ENCODE measurements at regions not wholly inside any gene's neighbourhood (a gene's known extent, or its start where the extent isn't known, plus 50 kb on each side); places are given as distances from the start of the nearest gene placed in this dataset.

- H3K4me2 ChIP-seq, result no peak overlapping the region
- no peaks in the 10 kb centered on the region for H3K4me1 ChIP-seq (ENCODE audit: low read depth, poor library complexity, severe bottlenecking)
- H3K9ac ChIP-seq, result no peak overlapping the region
- H3K79me2 ChIP-seq (ENCODE audit: insufficient read depth, low read depth), result no peaks in the 10 kb centered on the region
- H2AFZ ChIP-seq (ENCODE audit: low read depth), result no peak overlapping the region
- H3K4me3 ChIP-seq (IDR thresholded peaks at IDR 0.05; ENCODE audit: insufficient read depth, low read depth, low read length), result no peak overlapping the region
- H3K27ac ChIP-seq, result no peak overlapping the region
- no peaks in the 10 kb centered on the region for H3K27me3 ChIP-seq (ENCODE audit: insufficient read depth, low read depth)
- TF ChIP-seq CTCF (conservative IDR thresholded peaks at IDR 0.05; ENCODE audit: low read depth, low read length), result no peak
- H4K20me1 ChIP-seq (ENCODE audit: insufficient read depth), result no peaks in the 10 kb centered on the region
- no peaks in the 10 kb centered on the region for H3K36me3 ChIP-seq (ENCODE audit: insufficient read depth)
Observed at GRCh38 chr11:90757849-90758494, 535.1 kb upstream of the CHORDC1 start.

DNA sequence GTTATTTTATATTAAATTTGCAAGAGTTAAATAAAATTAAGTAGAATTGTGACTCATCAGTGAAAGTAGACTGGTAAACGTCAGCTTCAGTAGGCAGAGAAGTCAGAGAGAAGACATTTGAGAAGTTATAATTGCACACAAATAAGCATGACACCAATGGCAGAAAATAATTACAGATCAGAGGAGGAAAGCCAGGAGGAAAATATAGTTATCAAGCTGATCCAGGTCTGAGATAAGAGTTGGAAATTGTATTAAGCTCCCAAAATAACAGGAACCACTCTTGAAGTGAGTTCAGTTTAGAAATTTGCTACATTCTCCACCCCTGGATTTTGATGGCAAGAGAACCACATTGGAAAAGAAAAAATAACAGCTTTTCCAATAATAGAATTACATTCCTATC lies 533.8 kb upstream of the CHORDC1 start:
- H3K4me3 ChIP-seq (IDR thresholded peaks at IDR 0.05; ENCODE audit: insufficient read depth, low read depth, low read length), result no peak overlapping the region

DNA sequence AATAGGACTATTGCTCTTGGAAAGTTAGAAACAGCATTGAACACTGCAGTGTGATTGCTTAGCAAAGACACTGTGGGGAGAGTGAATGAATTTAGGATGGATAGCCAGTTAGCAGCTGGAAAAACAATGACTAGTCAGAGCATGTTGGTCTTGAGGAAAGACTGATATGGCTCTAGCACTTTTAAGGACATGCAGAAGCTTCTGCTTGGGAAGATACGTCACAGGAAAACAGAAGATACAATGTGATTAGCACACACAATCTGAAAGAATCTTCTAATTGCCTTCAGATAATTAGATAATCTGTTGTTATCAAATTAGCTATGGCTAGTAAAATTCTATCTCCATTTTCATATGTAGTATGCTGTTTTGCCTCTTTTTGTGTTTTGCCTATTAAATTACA lies 530.7 kb upstream of the CHORDC1 start:
- no peak overlapping the region for H3K4me2 ChIP-seq
- no peak overlapping the region for H3K4me3 ChIP-seq (IDR thresholded peaks at IDR 0.05; ENCODE audit: insufficient read depth, low read depth, low read length)
- no peak overlapping the region for H2AFZ ChIP-seq (ENCODE audit: low read depth)
- no peaks in the 10 kb centered on the region for H3K36me3 ChIP-seq (ENCODE audit: insufficient read depth)
- no peak overlapping the region for H3K27ac ChIP-seq
- H3K27me3 ChIP-seq (ENCODE audit: insufficient read depth, low read depth), result no peaks in the 10 kb centered on the region
- no peaks in the 10 kb centered on the region for H3K79me2 ChIP-seq (ENCODE audit: insufficient read depth, low read depth)
- TF ChIP-seq CTCF (conservative IDR thresholded peaks at IDR 0.05; ENCODE audit: low read depth, low read length), result no peak
- no peaks in the 10 kb centered on the region for H3K4me1 ChIP-seq (ENCODE audit: low read depth, poor library complexity, severe bottlenecking)
- H4K20me1 ChIP-seq (ENCODE audit: insufficient read depth), result no peaks in the 10 kb centered on the region
- no peak overlapping the region for H3K9ac ChIP-seq

More for the DNA sequence above, 533.8 kb upstream of the CHORDC1 start:
- no peaks in the 10 kb centered on the region for H3K79me2 ChIP-seq (ENCODE audit: insufficient read depth, low read depth)
- no peak for TF ChIP-seq CTCF (conservative IDR thresholded peaks at IDR 0.05; ENCODE audit: low read depth, low read length)
- H3K27me3 ChIP-seq (ENCODE audit: insufficient read depth, low read depth), result no peaks in the 10 kb centered on the region
- no peak overlapping the region for H3K4me2 ChIP-seq
- H4K20me1 ChIP-seq (ENCODE audit: insufficient read depth), result no peaks in the 10 kb centered on the region
- H3K4me1 ChIP-seq (ENCODE audit: low read depth, poor library complexity, severe bottlenecking), result no peaks in the 10 kb centered on the region
- no peak overlapping the region for H3K9ac ChIP-seq
- no peak overlapping the region for H2AFZ ChIP-seq (ENCODE audit: low read depth)
- H3K27ac ChIP-seq, result no peak overlapping the region
- H3K36me3 ChIP-seq (ENCODE audit: insufficient read depth), result no peaks in the 10 kb centered on the region

GRCh38 chr11:90747057-90747456 lies 524.2 kb upstream of the CHORDC1 start:
- H3K27me3 ChIP-seq (ENCODE audit: insufficient read depth, low read depth), result no peaks in the 10 kb centered on the region
- H3K27ac ChIP-seq, result no peak overlapping the region
- H4K20me1 ChIP-seq (ENCODE audit: insufficient read depth), result no peaks in the 10 kb centered on the region
- no peak overlapping the region for H3K4me2 ChIP-seq
- no peak overlapping the region for H3K4me3 ChIP-seq (IDR thresholded peaks at IDR 0.05; ENCODE audit: insufficient read depth, low read depth, low read length)
- no peaks in the 10 kb centered on the region for H3K79me2 ChIP-seq (ENCODE audit: insufficient read depth, low read depth)
- H3K36me3 ChIP-seq (ENCODE audit: insufficient read depth), result no peaks in the 10 kb centered on the region
- no peak for TF ChIP-seq CTCF (conservative IDR thresholded peaks at IDR 0.05; ENCODE audit: low read depth, low read length)
- no peak overlapping the region for H3K9ac ChIP-seq
- H3K4me1 ChIP-seq (ENCODE audit: low read depth, poor library complexity, severe bottlenecking), result no peaks in the 10 kb centered on the region
- no peak overlapping the region for H2AFZ ChIP-seq (ENCODE audit: low read depth)
